CD14-positive monocyte (primary cell): ENCODE measurements at regions not wholly inside any gene's neighbourhood (a gene's known extent, or its start where the extent isn't known, plus 50 kb on each side); places are given as distances from the start of the nearest gene placed in this dataset.
"Not testable (repeated sequence)": the region's sequence is repeated elsewhere in the genome, so short reads cannot be mapped to it uniquely, and the experiment has no call there.

Source experiments
- DNase-seq, 3 donors: peaks; one replicate each; pipeline ENCODE4 v3.0.0-alpha.2; 2011 to 2022
- H2AFZ ChIP-seq: 2 replicates; pipeline ENCODE4 v1.6.0; 2012; ENCODE audit warnings: mild to moderate bottlenecking, low read depth, low read length, inconsistent platforms; ENCODE audit not compliant: insufficient read depth, poor library complexity, severe bottlenecking
- H3K27ac ChIP-seq, 2 donors: 1 replicate in 1 of 2; 2 replicates in 1 of 2; pipeline ENCODE4 v1.5.1; 2012 to 2013; ENCODE audit warnings: low read length in 2 of 2, control low read depth in 1 of 2, inconsistent platforms in 1 of 2, low read depth in 1 of 2, mild to moderate bottlenecking in 1 of 2
- H3K27me3 ChIP-seq, 2 donors: one replicate each; pipeline versions ENCODE4 v1.6.0 to v1.6.1; 2011 to 2013; ENCODE audit warnings: low read length in 2 of 2; ENCODE audit not compliant: control insufficient read depth in 2 of 2, insufficient read depth in 2 of 2
- H3K36me3 ChIP-seq, 2 donors: replicated peaks in 1 of 2; 1 replicate in 1 of 2; 2 replicates in 1 of 2; pipeline versions ENCODE4 v1.5.1 to v1.6.1; 2012 to 2013; ENCODE audit warnings: low read length in 2 of 2, control low read depth in 1 of 2, inconsistent platforms in 1 of 2, mild to moderate bottlenecking in 1 of 2; ENCODE audit not compliant: insufficient read depth in 2 of 2, control insufficient read depth in 1 of 2
- H3K4me1 ChIP-seq, 2 donors: 1 replicate in 1 of 2; 2 replicates in 1 of 2; pipeline versions ENCODE4 v1.5.1 to v1.6.1; 2012 to 2013; ENCODE audit warnings: low read length in 2 of 2, control low read depth in 1 of 2, inconsistent platforms in 1 of 2, mild to moderate bottlenecking in 1 of 2, moderate library complexity in 1 of 2; ENCODE audit not compliant: insufficient read depth in 2 of 2, control insufficient read depth in 1 of 2
- H3K4me2 ChIP-seq: replicated peaks from 2 replicates; pipeline ENCODE3; 2012; ENCODE audit warnings: low read length, moderate library complexity, mild to moderate bottlenecking; ENCODE audit not compliant: poor library complexity, severe bottlenecking; ENCODE audit errors: extremely low read depth
- H3K4me3 ChIP-seq, 3 experiments: fragments of 200-600 bp in 1 of 3; sonication (generic) in 1 of 3; replicated peaks in 1 of 3; 1 replicate in 2 of 3; 2 replicates in 1 of 3; pipeline ENCODE4 v1.5.1; 2011 to 2013; ENCODE audit warnings: low read length in 3 of 3, mild to moderate bottlenecking in 3 of 3, control low read depth in 2 of 3, low read depth in 2 of 3, inconsistent platforms in 1 of 3, moderate library complexity in 1 of 3
- H3K79me2 ChIP-seq: 2 replicates; pipeline ENCODE4 v1.6.0; 2012; ENCODE audit warnings: mild to moderate bottlenecking, control low read depth, inconsistent platforms, low read length, moderate library complexity; ENCODE audit not compliant: insufficient read depth
- H3K9ac ChIP-seq: 2 replicates; pipeline ENCODE4 v1.6.0; 2017; ENCODE audit warnings: low read length, mild to moderate bottlenecking; ENCODE audit not compliant: insufficient read depth, poor library complexity, severe bottlenecking
- H3K9me3 ChIP-seq, 2 donors: replicated peaks in 1 of 2; 1 replicate in 1 of 2; 2 replicates in 1 of 2; pipeline versions ENCODE4 v1.5.1 to v1.6.1; 2012 to 2013; ENCODE audit warnings: low read length in 2 of 2, control low read depth in 1 of 2; ENCODE audit not compliant: control insufficient read depth in 1 of 2, insufficient read depth in 1 of 2
- H4K20me1 ChIP-seq: 2 replicates; pipeline ENCODE4 v1.6.0; 2012; ENCODE audit warnings: mild to moderate bottlenecking, low read length, control low read depth, moderate library complexity; ENCODE audit not compliant: insufficient read depth
- H3K27ac Mint-ChIP-seq, 7 donors: one replicate each; pipeline ENCODE4 v1.8.0; 2020; ENCODE audit warnings: mild to moderate bottlenecking in 7 of 7, mixed read lengths in 7 of 7, moderate library complexity in 6 of 7, inconsistent platforms in 2 of 7
- H3K27me3 Mint-ChIP-seq, 3 donors: one replicate each; pipeline ENCODE4 v1.8.0; 2021 to 2022; ENCODE audit warnings: low read depth in 3 of 3, mild to moderate bottlenecking in 3 of 3, mixed read lengths in 3 of 3, moderate library complexity in 3 of 3, inconsistent platforms in 1 of 3
- H3K36me3 Mint-ChIP-seq, 2 donors: one replicate each; pipeline ENCODE4 v1.8.0; 2020; ENCODE audit warnings: mixed read lengths in 2 of 2, inconsistent platforms in 1 of 2, mild to moderate bottlenecking in 1 of 2
- H3K4me1 Mint-ChIP-seq: one replicate; pipeline ENCODE4 v1.8.0; 2020; ENCODE audit warnings: mild to moderate bottlenecking, mixed read lengths
- H3K4me3 Mint-ChIP-seq, 2 donors: one replicate each; pipeline ENCODE4 v1.8.0; 2020; ENCODE audit warnings: mild to moderate bottlenecking in 2 of 2, mixed read lengths in 2 of 2, moderate library complexity in 1 of 2
- H3K9me3 Mint-ChIP-seq, 7 donors: one replicate each; pipeline ENCODE4 v1.8.0; 2020 to 2022; ENCODE audit warnings: mixed read lengths in 7 of 7, mild to moderate bottlenecking in 6 of 7, moderate library complexity in 6 of 7, inconsistent platforms in 2 of 7
- WGBS: methylation state at CpG from one replicate; pipeline ENCODE4 v1.1.5; 2013; ENCODE audit warnings: missing lambda C conversion rate; ENCODE audit not compliant: insufficient coverage; 5-methylcytosine and 5-hydroxymethylcytosine counted together
- intact Hi-C, 2 donors: fragments of 100-400 bp; cut with micrococcal nuclease; formaldehyde crosslinking; loops; one replicate each; pipeline versions ENCODE4 v1.15.0 to v1.15.1; 2023
- TF ChIP-seq, protein P1 (sequence below): fragments of 200-600 bp; IDR thresholded peaks from one replicate; pipeline ENCODE4 v1.8.0; 2022; ENCODE audit warnings: antibody characterized with exemption, mild to moderate bottlenecking

DNA sequence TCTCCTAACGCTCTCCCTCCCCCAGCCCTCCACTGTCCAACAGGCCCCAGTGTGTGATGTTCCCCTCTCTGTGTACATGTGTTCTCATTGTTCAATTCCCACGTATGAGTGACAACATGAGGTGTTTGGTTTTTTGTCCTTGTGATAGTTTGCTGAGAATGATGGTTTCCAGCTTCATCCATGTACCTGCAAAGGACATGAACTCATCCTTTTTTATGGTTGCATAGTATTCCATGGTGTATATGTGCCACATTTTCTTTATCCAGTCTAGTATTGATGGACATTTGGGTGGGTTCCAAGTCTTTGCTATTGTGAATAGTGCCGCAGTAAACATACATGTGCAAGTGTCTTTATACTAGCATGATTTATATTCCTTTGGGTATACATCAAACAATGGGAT is 347.4 kb downstream of the MAGEE1 start:
- not testable (repeated sequence) for H3K27ac Mint-ChIP-seq

DNA sequence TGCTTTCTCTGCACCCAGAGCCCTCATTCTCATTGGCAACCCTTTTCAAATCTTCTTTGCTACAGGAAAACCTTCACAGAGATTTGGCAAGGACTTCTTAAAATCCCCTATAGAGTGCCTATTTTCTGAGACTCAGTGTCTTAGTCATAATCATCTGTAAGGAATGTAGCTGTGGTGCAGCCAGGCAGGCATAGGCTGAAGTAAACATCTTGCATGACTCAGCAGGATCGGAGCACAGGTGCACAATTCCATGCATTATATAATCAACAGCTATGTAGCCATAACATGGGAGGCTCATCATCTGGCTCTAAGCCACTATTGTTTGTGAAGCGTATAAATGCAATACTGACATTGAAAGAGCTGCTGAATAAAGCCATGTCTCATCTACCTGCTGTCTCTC is 368.8 kb downstream of the MAGEE1 start:
- H3K4me3 Mint-ChIP-seq, result no peak overlapping the region
- H3K9me3 ChIP-seq, result peaks cover 17 to 26% of the 10 kb centered on the region in 2 donors
- no peak overlapping the region for H3K4me2 ChIP-seq
- TF ChIP-seq, protein P1, sequence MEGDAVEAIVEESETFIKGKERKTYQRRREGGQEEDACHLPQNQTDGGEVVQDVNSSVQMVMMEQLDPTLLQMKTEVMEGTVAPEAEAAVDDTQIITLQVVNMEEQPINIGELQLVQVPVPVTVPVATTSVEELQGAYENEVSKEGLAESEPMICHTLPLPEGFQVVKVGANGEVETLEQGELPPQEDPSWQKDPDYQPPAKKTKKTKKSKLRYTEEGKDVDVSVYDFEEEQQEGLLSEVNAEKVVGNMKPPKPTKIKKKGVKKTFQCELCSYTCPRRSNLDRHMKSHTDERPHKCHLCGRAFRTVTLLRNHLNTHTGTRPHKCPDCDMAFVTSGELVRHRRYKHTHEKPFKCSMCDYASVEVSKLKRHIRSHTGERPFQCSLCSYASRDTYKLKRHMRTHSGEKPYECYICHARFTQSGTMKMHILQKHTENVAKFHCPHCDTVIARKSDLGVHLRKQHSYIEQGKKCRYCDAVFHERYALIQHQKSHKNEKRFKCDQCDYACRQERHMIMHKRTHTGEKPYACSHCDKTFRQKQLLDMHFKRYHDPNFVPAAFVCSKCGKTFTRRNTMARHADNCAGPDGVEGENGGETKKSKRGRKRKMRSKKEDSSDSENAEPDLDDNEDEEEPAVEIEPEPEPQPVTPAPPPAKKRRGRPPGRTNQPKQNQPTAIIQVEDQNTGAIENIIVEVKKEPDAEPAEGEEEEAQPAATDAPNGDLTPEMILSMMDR, result no peak
- no peaks in the 10 kb centered on the region for H3K4me1 Mint-ChIP-seq
- no peak overlapping the region for H3K9ac ChIP-seq
- intact Hi-C loops, result no loop called here
- DNase-seq, result no peak
- H4K20me1 ChIP-seq, result no peaks in the 10 kb centered on the region
- H3K36me3 ChIP-seq, result no peaks in the 10 kb centered on the region
- no peak overlapping the region for H3K27ac ChIP-seq
- peaks cover 0 to under 1% (median 0%) of the 10 kb centered on the region in 3 donors for H3K27me3 Mint-ChIP-seq
- no peaks in the 10 kb centered on the region for H3K36me3 Mint-ChIP-seq
- no peaks in the 10 kb centered on the region for H3K27me3 ChIP-seq
- H3K79me2 ChIP-seq, result no peaks in the 10 kb centered on the region
- H3K4me1 ChIP-seq, result no peaks in the 10 kb centered on the region
- H3K9me3 Mint-ChIP-seq, result peaks cover 0 to 10% (median 4%) of the 10 kb centered on the region in 7 donors
- no peak overlapping the region for H2AFZ ChIP-seq
- no peak overlapping the region for H3K4me3 ChIP-seq
- WGBS, result no CpG with 5 or more reads among the region's 2 CpGs
- H3K27ac Mint-ChIP-seq, result no peak overlapping the region

More for the DNA sequence above, 347.4 kb downstream of the MAGEE1 start:
- H3K4me3 ChIP-seq, H3K4me1 Mint-ChIP-seq, H4K20me1 ChIP-seq, H3K9me3 ChIP-seq, H3K4me1 ChIP-seq, H3K4me3 Mint-ChIP-seq, H3K79me2 ChIP-seq, H3K27me3 Mint-ChIP-seq, DNase-seq, H3K4me2 ChIP-seq, H3K9me3 Mint-ChIP-seq, H3K36me3 ChIP-seq, H3K27ac ChIP-seq, H3K36me3 Mint-ChIP-seq, H2AFZ ChIP-seq, H3K27me3 ChIP-seq, H3K9ac ChIP-seq, intact Hi-C loops: not testable (repeated sequence)
- no CpG with 5 or more reads among the region's 3 CpGs for WGBS
